HG03097 (cell line): ENCODE measurements at regions not wholly inside any gene's neighbourhood (a gene's known extent, or its start where the extent isn't known, plus 50 kb on each side); places are given as distances from the start of the nearest gene placed in this dataset.
"Not testable (repeated sequence)": the region's sequence is repeated elsewhere in the genome, so short reads cannot be mapped to it uniquely, and the experiment has no call there.

Source experiments
- ATAC-seq: cut with Tn5 transposase; IDR thresholded peaks from one replicate; pipeline ENCODE4 v1.9.1; 2021; ENCODE audit not compliant: unreplicated experiment, low FRiP score

GRCh38 chr3:188972310-188972709 is 199.5 kb upstream of the TPRG1 start:
- ATAC-seq = no peak

- ATAC-seq = no peak
Measured at GRCh38 chr3:188974856-188975599, 196.7 kb upstream of the TPRG1 start.

- ATAC-seq = no peak
Measured at GRCh38 chr3:188975600-188976314, 196.0 kb upstream of the TPRG1 start.

GRCh38 chr3:188976407-188976806 is 195.4 kb upstream of the TPRG1 start:
- ATAC-seq = no peak

GRCh38 chr3:188978421-188979171 is 193.2 kb upstream of the TPRG1 start:
- no peak for ATAC-seq

- ATAC-seq = no peak
Measured at GRCh38 chr3:188979248-188979647, 192.5 kb upstream of the TPRG1 start.

GRCh38 chr3:188979669-188980310 is 192.0 kb upstream of the TPRG1 start:
- no peak for ATAC-seq

- no peak for ATAC-seq
Measured at GRCh38 chr3:188993181-188993580, 178.6 kb upstream of the TPRG1 start.

GRCh38 chr3:189001559-189001958 is 170.2 kb upstream of the TPRG1 start:
- ATAC-seq = no peak

GRCh38 chr3:189003410-189003809 is 168.4 kb upstream of the TPRG1 start:
- no peak for ATAC-seq

- ATAC-seq = no peak
Measured at GRCh38 chr3:189013224-189013888, 158.4 kb upstream of the TPRG1 start.

GRCh38 chr3:189014526-189014925 is 157.2 kb upstream of the TPRG1 start:
- no peak for ATAC-seq

GRCh38 chr3:189022576-189023466 is 148.9 kb upstream of the TPRG1 start:
- not testable (repeated sequence) for ATAC-seq

- ATAC-seq = no peak
Measured at GRCh38 chr3:189025866-189026265, 145.9 kb upstream of the TPRG1 start.

- ATAC-seq = no peak
Measured at GRCh38 chr3:189027626-189028155, 144.1 kb upstream of the TPRG1 start.

GRCh38 chr3:189038773-189039745 is 132.7 kb upstream of the TPRG1 start:
- ATAC-seq = no peak

GRCh38 chr3:189040656-189041335 is 131.0 kb upstream of the TPRG1 start:
- no peak for ATAC-seq
